Hematopoietic multipotent progenitor cell treated with erythropoietin and hydrocortisone succinate and interleukin-3 and kit ligand, for 15 days (in vitro differentiated cells): ENCODE measurements at regions not wholly inside any gene's neighbourhood (a gene's known extent, or its start where the extent isn't known, plus 50 kb on each side); places are given as distances from the start of the nearest gene placed in this dataset.
"Not testable (repeated sequence)": the region's sequence is repeated elsewhere in the genome, so short reads cannot be mapped to it uniquely, and the experiment has no call there.

Experiments
- DNase-seq: peaks from one replicate; pipeline ENCODE4 v3.0.0-alpha.2; 2015; ENCODE audit warnings: low spot score

DNA sequence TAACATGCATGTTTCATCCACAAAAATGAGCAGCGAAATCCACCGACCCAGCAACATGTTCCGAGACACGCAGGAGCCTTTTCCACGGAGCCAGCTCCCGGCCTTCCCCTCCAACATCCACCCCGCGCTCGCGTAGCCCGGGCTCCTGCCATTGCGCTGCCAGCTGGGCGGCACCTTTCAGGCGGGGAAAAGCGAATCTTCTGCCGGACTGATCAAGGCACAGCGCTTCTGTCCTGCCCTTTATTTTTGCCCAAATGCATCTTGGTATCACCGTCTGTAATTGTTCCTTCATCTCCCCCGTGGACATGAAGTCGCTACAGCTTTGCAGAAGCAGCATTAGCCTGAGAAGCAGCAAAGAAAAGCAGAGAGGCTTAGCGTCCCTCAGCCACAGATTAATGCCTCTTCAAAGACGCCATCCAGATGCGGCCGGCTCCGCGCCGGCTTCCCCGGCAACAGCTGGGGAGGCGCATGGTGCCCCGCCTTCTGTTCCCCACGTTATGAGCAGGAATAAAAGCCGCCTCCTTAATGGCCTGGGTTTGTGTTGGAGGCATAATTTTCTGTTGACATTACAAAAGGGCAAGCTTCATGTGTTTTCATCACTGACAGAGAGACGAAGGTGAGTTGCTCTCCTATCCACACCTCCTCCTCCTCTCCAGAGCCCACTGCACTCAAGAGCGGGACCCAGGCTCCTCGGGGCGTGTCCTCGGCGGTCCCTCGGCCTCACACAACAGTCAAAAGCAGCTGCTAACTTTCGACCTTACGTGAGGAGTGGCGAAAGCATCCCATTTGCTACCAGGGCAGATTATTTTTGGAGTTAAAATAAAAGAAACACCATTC lies 122.1 kb upstream of the SALL3 start:
- DNase-seq, result no peak

DNA sequence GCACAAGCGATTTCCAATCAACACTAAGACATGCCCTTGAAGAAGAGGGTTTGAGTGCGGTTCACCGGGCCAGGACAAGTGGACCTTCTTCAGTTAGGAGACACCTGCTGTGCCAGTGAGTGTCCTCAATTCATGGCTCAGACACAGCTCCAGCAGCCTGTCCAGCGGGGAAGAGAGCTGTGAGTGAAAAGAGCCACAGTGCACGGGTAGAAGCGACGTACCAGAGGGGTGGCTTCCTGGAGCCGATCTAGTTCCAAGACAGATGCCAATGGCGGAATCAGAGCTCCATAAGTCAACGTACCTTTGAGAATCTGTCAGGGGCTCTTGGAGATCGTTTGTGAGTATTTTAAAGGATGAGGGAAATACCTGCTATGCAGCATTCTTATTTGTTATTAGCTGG lies 119.9 kb upstream of the SALL3 start:
- no peak for DNase-seq

DNA sequence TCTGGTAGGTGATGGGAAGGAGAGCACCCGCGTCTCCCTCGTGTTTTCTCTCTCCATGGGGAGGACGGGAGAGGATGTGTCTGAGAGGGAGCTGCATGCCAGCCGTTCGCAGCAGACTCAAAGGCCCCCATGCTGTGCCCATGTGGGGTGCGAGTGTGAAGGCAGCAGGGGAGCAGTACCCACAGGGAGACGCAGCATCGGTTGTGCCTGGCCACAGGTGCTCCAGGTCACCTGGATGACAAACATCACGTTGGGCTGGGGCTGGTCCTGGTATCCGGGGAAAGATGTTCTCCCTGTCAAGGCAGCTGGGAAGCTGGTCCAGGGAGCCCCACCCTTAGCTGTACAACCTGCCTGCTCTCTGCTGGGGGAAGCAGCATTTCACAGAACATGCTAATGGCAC lies 119.5 kb upstream of the SALL3 start:
- no peak for DNase-seq

DNA sequence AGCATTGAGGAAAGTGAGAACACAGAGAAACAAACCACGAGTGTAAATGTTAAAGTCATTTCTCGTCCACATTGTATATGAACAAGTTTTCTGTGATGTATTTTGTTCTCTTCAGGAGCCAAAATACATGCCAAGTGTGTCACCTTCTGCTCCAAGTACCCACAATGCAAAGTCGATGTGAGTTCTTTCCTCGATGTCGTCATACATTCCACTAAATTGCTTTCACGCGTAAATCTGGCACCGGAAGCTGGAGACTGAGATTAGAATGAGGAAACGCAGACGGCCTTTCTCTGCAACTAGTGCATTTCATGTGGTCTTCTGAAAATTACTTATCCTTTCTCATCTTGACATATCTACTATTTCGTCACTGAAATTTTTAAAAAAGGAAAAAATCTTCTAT lies 118.5 kb upstream of the SALL3 start:
- no peak for DNase-seq

DNA sequence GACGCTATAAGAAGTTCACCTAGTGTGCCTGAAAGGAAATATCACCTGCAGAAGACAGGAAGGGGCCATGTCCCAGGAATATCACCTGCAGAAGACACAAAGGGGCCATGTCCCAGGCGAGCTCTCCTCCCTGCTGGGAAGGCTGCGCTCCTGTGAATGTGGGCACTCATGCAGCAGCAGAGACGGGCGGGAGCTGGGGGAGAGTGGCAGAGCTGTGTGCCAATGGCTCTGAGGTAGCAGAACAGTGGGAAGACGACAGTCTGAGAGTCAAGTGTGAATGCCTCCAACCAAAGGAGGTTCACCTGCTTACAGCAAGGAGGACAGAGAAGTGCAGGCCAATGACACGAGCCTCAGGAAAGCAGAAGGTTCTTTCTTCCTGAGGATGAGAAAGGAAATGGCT lies 117.9 kb upstream of the SALL3 start:
- no peak for DNase-seq

DNA sequence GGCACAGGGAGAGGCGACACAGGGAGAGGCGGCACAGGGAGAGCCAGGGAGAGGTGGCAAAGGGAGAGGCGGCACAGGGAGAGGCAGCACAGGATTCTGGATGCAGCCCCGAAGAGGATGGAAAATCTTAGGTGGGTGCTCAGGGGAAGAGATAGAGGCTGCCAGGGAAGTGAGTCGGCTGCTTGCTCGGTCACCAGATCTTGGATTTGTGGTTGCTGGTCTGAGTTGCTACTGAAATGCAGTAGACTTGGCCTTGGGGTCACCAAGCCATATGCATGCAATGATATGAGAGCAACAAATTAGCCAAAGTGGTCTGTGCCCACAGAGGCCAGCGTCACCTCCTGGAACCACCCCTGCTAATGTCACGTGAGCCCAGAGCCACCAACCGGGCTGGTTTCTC lies 117.2 kb upstream of the SALL3 start:
- no peak for DNase-seq

DNA sequence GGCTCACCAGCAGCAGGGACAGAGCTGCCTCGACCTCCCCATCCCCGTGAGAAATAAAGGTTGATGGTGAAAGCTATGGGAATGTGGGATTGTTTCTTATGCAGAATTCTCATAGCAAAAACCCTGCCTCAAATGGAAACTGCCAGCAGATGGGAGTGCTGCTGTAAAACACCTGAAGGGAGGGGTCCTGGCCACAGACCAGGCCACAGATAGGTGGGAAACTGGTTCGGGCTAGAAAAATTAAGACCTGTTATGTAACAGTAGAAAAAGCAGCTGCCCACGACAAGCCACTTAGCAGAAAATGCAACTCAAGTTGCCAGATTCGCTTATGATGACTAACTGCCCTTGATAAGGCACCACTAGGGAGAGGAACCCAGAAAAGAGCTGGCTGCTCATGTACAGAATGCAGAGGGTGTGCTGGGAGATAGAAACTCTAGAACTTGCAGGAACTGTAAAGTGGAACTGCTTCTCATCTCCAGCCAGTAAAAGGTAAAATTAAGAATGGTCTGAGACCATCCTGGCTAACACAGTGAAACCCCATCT lies 114.5 kb upstream of the SALL3 start:
- no peak for DNase-seq

DNA sequence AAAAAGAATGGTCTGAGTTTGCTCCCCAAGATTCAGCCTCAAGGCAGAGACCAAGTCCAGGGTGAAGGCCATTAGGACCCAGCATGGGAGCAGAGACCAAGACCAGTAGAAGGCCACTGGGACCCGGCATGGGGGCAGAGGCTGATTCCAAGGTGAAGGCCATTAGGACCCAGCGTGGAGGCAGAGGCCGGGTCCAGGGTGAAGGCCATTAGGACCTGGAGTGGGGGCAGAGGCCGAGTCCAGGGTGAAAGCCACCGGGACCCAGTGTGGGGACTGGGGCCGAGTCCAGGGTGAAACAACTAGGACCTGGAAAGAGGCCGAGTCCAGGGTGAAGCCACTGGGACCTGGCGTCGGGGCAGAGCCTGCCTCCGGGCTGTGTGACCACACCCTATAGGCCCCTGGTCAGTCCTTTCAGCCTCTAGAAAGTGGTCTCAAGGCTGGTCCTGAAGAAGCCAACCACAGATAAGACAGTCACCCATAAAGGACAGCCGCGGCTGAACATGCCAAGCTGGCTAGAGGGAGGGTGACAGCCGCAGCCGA lies 113.8 kb upstream of the SALL3 start:
- no peak for DNase-seq

DNA sequence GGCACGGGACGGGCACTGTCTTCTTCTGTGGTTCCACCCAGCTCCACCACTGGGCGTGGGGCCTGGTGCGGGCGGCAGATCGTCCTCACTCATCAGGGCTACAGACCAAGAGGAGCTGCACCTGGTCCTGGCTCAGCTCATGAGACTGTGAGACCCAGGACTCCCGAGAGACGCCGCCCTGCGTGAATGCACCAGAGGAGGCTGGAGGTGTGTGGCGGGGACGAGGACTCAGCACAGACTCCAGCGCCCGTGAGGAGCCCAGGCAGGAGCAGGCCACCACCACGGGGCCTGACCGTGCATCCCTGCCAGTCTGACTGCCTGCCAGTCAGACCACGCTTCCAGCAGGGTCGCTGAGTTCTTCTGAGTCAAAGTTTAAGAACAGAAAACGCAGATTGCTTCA lies 112.5 kb upstream of the SALL3 start:
- no peak for DNase-seq

DNA sequence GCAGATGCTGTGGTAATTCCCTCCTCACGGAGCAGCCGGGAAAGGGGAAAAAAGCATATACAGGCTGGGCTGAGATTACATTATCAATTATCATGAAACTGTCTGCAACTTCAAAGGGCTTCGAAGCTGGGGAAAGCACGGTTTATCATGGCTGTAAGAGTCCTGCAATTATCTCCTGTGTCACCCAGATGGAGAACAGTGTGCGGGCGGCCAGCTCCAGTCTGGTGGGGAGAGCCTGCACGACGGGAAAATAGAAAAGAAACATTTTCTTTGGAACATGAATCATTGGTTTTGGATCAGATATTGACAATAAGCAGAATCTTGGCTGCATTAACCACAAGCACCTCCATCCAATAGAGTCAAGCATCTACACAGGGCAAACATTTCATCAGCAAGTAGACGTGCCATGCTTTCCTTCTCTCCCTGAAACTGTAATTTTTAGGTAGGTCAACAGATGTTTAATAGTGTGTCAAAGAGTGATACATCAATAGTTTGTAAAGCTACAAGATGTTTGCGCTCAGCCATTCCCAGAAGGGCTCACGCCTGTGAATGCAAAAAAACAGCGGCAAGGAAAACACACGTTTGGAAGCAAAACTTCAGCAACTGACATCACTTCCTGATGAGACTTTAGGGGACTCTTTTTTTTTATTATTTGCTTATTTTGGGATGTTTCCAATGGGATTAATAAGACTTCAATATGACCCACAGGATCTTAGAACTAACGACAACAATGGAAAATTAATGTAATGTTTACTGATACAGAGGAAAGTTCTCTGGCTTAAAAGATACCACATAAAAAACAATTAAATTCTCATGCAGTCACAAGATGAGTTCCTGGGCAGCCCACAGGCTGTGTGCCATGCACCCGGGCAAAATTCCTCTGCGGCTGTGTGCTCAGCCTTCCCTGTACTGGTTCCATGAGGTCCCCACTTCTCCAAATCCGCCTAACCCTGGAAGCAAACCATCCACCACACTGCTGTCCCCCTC lies 111.0 kb upstream of the SALL3 start:
- no peak for DNase-seq

DNA sequence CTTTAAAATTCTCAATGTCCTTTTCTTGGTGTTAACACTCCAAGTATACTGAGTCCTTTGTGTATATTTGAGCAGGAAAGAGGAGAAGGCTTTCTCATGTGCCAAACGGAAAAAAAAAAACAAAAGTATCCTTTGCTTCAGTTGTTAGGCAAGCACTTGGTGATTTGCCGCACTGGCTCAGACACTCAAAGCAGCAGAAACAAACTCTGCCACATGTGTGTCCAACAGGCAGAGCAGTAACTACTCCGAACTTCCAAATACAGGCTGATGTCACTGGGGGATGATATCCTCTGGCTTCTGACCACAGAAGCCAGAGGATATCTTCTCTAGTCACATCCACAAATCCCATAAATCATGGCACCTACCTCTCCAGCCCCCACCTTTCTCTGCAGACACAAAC lies 108.0 kb upstream of the SALL3 start:
- DNase-seq, result no peak

DNA sequence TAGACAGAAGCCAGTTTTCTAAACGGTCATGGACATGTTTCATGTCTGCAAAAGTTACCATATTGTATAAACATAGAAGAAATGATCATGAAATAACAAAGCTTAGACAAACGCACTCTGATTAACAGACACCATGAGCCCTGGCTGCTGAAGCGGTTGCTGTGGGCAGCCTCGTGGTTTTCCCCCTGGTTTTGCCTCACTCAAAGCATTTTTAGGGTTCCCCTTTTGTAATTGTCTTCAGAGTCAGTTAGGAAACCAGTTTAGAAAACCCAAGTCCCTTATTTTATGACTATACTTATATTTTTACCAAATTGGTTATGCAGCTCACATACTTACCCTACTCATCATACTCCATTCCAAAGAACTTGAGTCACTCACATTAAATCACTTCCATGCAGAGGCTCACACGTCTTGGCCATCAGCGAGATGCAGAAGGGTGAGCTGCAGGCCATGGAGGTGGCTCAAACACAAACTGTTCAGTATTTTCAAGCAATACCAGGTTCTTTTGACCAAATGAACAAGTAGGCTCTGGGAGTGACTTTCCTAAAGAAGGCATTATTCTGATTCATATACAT lies 105.6 kb upstream of the SALL3 start:
- no peak for DNase-seq

DNA sequence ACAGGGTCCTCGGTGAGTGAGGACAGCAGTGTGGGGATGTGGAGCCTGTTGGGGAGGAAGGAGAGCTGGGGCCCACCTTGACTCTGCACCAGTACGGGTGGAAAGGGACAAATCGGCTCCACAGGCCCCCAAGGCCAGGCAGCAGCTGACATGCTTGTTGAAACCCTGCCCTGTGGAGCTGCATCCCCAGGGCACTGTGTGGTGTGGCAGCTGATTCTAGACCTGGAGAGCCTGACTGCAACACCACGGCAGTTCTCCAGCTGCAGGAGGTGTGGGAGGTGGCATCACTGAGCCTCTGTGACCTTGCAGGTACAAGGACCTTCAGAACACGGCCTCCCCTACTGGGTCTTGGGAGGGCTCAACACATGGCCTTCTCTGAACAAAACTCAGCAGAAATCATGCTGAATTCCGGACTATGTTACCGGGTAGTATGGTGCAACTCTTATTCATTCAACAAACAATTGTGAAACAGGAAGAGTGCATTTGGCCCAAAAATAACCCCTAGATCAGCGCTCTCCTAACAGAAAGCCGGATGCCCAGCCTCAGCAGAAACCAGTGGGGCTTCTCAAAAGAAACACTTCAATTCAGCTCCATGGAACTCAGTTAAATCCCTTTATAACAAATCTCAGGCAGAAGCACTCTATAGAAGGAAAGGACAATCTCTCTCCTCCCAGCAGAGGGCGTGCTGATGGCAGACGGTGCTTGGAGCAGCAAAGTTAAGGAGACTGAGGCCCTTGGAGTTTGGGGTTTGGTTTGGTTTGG lies 104.4 kb upstream of the SALL3 start:
- peak; percentile 13 for DNase-seq

DNA sequence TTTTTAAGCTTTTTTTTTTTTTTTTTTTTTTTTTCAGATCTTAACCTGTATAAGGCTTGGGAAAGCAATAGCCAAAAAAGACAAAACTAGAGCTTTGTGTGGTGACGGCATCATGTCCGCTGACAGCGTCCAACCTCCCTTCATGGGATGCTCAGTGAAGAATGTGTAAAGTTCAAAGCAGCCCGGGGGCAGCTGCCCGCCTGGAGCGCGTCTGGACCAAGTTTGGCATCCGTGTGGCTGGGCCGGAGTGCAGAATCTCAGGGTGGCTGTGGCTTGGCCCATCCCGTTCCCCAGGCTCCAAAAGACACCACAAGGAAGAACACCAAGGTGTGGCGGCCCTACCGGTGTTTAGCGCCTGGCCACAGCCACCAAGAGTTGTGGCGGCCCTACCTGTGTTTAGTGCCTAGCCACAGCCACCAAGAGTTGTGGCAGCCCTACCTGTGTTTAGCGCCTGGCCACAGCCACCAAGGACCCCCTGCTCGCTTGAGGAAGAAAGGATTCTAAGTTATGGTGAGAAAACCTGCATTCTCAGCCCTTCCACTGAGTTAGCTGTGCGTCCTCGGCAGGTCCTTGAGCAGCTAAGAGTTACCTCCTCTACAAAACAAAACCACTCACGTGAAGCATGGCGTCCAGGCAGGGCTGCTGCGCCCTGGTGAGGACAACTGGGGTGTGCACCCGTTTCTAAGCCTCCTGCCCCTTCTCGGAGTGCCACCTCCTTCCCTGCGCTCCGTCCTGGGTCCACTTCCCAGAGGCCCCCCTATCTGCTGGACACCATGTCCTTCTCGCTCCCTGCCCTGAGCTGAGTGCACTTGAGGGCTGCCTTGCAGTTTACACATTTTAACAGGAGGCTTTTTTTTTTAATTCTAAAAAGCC lies 103.6 kb upstream of the SALL3 start:
- DNase-seq, result no peak

DNA sequence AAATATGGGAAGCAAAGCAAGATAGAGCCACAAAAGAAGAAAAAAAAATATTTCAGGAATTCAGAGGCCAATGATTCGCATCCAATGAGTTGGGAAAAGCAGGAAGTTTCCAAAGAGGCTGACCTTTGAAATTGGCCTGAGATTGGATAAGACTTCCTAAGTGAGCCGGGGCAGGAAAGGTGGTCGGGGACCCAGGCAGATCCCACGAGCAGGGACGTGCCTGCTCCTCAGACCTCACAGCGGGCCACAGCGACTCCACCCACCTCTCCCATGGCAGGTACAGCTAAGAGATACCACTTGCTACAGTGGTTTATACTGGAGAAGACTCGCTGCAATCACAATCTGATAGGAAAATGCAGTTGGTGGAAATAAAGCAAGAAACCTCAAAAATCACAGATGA lies 102.8 kb upstream of the SALL3 start:
- no peak for DNase-seq

DNA sequence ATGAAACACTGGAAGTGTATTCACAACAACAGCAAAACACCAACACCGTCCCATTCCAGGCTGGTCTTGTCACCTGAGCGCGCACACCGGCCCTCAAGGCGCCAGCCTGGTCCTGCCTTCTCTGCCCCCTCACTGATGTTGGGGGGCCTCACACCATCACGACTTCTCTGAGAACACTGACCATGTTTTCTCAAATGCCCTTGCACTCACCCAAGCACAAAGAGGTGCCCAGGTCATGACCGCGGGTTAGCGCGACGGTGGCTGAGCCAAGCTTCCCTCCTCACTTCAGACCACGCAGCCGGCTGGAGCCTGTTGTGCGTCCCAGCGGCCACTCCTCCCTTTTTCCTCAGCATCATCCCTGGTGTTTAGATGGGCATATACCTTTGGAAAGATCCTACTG lies 101.3 kb upstream of the SALL3 start:
- DNase-seq, result no peak

DNA sequence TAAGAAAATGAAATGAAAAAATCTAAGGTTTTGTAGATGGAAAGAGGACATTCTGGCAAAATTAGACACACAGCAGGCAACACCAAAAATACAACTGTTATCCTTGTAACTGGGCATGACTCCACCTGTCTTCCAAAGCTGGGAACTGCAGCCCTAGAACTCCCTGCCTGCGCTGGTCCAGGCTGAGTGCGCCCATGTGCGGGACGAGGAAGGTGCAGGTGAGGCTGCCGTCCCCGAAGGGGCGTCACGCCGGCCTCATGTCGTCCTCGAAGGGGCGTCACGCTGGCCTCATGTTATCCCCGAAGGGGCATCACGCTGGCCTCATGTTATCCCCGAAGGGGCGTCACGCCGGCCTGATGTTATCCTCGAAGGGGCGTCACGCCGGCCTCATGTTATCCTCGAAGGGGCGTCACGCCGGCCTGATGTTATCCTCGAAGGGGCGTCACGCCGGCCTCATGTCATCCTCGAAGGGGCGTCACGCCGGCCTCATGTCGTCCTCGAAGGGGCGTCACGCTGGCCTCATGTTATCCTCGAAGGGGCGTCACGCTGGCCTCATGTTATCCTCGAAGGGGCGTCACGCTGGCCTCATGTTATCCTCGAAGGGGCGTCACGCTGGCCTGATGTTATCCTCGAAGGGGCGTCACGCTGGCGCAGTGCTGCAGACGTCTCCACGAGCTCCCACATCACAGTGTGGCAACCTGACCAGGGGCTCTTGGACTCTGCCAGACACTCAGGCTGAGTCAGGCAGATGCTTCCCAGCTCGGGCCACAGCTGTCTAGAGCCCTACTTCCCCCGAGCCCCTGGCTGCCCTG lies 100.3 kb upstream of the SALL3 start:
- not testable (repeated sequence) for DNase-seq

DNA sequence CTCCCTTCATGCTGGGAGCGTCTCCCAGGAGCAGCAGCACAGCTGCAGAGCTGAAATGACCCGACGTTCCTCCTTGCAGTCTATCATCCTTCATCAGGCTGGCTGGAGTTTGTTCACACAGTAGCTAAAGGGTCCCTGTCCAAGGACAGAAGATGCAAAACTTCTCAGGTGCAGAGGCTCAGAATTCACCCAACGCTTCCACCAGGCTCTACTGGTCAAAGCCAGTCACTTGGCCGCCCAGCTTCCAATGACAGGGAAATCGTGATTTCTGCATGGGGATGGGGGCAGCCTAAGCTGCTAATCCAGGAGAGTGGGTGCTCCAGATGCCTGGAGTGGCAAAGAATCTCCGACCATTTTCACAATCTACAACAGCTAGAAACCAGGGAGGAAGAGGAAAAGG lies 97.0 kb upstream of the SALL3 start:
- no peak for DNase-seq

DNA sequence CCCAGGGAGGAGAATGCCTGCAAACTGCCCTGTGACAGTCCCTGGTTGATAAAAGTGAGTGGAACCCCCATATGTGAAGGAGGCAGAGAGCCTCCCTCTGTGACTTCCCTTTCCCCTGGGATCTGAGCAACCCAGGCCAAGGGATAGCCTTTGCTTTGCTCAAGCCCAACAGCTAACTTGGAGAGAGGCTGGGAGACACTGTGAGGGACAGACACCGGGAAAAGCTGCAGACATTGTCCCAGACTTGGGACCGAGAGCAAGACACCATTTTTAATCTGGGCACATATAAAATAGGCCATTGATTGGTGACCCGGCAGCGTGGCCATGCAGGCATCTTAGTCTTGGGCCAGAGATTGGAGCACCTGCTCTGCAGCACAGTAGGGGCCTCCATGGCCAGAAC lies 96.1 kb upstream of the SALL3 start:
- no peak for DNase-seq

DNA sequence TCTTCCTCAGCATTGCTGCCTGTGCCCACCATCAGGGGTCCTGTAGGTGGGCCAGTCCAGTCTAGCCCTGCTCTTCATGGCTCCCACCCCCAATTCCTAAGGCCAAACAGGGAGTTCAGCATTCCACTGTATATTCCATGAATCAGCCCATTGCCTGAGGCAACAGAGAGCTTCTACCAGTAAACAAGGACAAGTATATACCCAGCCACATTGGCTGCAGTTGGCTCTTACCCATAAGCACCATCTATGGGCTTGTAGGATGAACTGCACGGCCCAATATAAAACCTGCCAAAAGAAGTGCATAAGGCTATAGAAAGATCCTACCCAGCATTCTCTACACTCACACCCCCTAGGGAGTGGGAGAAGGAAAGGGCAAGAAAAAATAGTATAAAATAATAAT lies 95.1 kb upstream of the SALL3 start:
- DNase-seq, result no peak
